ENCODE measurements at regions not wholly inside any gene's neighbourhood (a gene's known extent, or its start where the extent isn't known, plus 50 kb on each side); places are given as distances from the start of the nearest gene placed in this dataset.

- TF ChIP-seq POLR2A (IDR thresholded peaks at IDR 0.05) = no peak
- TF ChIP-seq, protein P1, sequence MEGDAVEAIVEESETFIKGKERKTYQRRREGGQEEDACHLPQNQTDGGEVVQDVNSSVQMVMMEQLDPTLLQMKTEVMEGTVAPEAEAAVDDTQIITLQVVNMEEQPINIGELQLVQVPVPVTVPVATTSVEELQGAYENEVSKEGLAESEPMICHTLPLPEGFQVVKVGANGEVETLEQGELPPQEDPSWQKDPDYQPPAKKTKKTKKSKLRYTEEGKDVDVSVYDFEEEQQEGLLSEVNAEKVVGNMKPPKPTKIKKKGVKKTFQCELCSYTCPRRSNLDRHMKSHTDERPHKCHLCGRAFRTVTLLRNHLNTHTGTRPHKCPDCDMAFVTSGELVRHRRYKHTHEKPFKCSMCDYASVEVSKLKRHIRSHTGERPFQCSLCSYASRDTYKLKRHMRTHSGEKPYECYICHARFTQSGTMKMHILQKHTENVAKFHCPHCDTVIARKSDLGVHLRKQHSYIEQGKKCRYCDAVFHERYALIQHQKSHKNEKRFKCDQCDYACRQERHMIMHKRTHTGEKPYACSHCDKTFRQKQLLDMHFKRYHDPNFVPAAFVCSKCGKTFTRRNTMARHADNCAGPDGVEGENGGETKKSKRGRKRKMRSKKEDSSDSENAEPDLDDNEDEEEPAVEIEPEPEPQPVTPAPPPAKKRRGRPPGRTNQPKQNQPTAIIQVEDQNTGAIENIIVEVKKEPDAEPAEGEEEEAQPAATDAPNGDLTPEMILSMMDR (IDR thresholded peaks at IDR 0.05) = no peak
Measured at GRCh38 chr2:71959494-71959893, 188.2 kb downstream of the CYP26B1 start.
